ENCODE measurements at regions not wholly inside any gene's neighbourhood (a gene's known extent, or its start where the extent isn't known, plus 50 kb on each side); places are given as distances from the start of the nearest gene placed in this dataset.

DNA sequence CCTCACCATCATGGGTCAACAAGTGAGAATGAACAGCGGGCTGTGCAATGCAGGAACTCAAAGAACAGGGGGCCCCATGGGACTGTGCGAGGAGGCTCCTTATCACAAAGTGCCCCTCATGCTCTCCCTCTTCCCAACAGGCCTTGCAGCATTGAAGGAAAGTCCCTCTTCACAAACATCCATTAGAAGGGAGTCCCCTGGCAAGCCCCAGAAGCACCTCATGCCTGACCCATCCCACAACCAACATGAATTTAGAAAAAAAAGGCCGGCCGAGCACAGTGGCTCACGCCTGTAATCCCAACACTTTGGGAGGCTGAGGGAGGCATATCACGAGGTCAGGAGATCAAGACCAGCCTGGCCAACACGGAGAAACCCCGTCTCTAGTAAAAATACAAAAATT, 122.6 kb upstream of the FSTL4 start (continued):
- TF ChIP-seq CBX8 (IDR thresholded peaks at IDR 0.05; ENCODE audit: borderline replicate concordance, low read depth, low read length) (no peak), ZNF274 (IDR thresholded peaks at IDR 0.05; ENCODE audit: borderline replicate concordance, extremely low read depth, low read length) (no peak)
